Neuronal stem cell (in vitro differentiated cells): ENCODE measurements at regions not wholly inside any gene's neighbourhood (a gene's known extent, or its start where the extent isn't known, plus 50 kb on each side); places are given as distances from the start of the nearest gene placed in this dataset.

Experiments used
- DNase-seq: peaks from one replicate; pipeline ENCODE4 v3.0.0-alpha.2; 2013; ENCODE audit warnings: low spot score
- H2AFZ ChIP-seq: one replicate; pipeline ENCODE4 v1.6.1; 2013; ENCODE audit warnings: mild to moderate bottlenecking, low read length, inconsistent platforms
- H2AK5ac ChIP-seq: 2 replicates; pipeline ENCODE4 v1.6.1; 2013; ENCODE audit warnings: low read depth, mild to moderate bottlenecking, inconsistent platforms, low read length, moderate library complexity, mixed read lengths
- H2BK120ac ChIP-seq: 2 replicates; pipeline ENCODE4 v1.6.1; 2013; ENCODE audit warnings: low read depth, mild to moderate bottlenecking, inconsistent platforms, low read length, moderate library complexity, mixed read lengths
- H2BK12ac ChIP-seq: one replicate; pipeline ENCODE4 v1.6.1; 2013; ENCODE audit warnings: low read length, inconsistent platforms
- H2BK15ac ChIP-seq: 2 replicates; pipeline ENCODE4 v1.6.1; 2013; ENCODE audit warnings: mild to moderate bottlenecking, low read length, inconsistent platforms, mixed read lengths
- H2BK5ac ChIP-seq: one replicate; pipeline ENCODE4 v1.6.1; 2013; ENCODE audit warnings: inconsistent platforms, mild to moderate bottlenecking, low read length, moderate library complexity
- H3K14ac ChIP-seq: one replicate; pipeline ENCODE4 v1.6.1; 2013; ENCODE audit warnings: low read length, inconsistent platforms
- H3K18ac ChIP-seq: 2 replicates; pipeline ENCODE4 v1.6.1; 2013; ENCODE audit warnings: low read length, inconsistent platforms
- H3K23ac ChIP-seq: 2 replicates; pipeline ENCODE4 v1.6.1; 2013; ENCODE audit warnings: low read depth, mild to moderate bottlenecking, mixed read lengths, low read length, inconsistent platforms; ENCODE audit not compliant: poor library complexity
- H3K27ac ChIP-seq: replicated peaks from 3 replicates; pipeline ENCODE4 v1.5.1; 2013; ENCODE audit warnings: low read length, inconsistent platforms
- H3K27me3 ChIP-seq, 3 experiments: 2 replicates each; pipeline ENCODE4 v1.6.1; 2013; ENCODE audit warnings: low read length in 3 of 3, mild to moderate bottlenecking in 2 of 3, inconsistent platforms in 1 of 3, low read depth in 1 of 3, mixed read lengths in 1 of 3, moderate library complexity in 1 of 3; ENCODE audit not compliant: control insufficient read depth in 3 of 3, insufficient read depth in 3 of 3
- H3K36me3 ChIP-seq, 2 donors: replicated peaks in 1 of 2; 2 replicates each; pipeline ENCODE4 v1.6.1; 2013; ENCODE audit warnings: low read length in 2 of 2; ENCODE audit not compliant: control insufficient read depth in 2 of 2, insufficient read depth in 2 of 2
- H3K4ac ChIP-seq: 2 replicates; pipeline ENCODE4 v1.6.1; 2013; ENCODE audit warnings: inconsistent platforms, mild to moderate bottlenecking, low read length, moderate library complexity
- H3K4me1 ChIP-seq, 2 donors: 1 replicate in 1 of 2; 2 replicates in 1 of 2; pipeline ENCODE4 v1.6.1; 2013; ENCODE audit warnings: low read length in 2 of 2, low read depth in 1 of 2; ENCODE audit not compliant: control insufficient read depth in 2 of 2, insufficient read depth in 1 of 2
- H3K4me2 ChIP-seq: one replicate; pipeline ENCODE4 v1.6.1; 2013; ENCODE audit warnings: mild to moderate bottlenecking, low read length, inconsistent platforms; ENCODE audit not compliant: insufficient read depth, poor library complexity, severe bottlenecking
- H3K4me3 ChIP-seq, 2 donors: 2 replicates each; pipeline ENCODE4 v1.5.1; 2013; ENCODE audit warnings: low read length in 2 of 2, mild to moderate bottlenecking in 2 of 2, inconsistent platforms in 1 of 2, moderate library complexity in 1 of 2
- H3K79me1 ChIP-seq: one replicate; pipeline ENCODE4 v1.6.1; 2013; ENCODE audit warnings: low read depth, mild to moderate bottlenecking, inconsistent platforms, low read length, moderate library complexity
- H3K9ac ChIP-seq: one replicate; pipeline ENCODE4 v1.6.1; 2013; ENCODE audit warnings: mild to moderate bottlenecking, low read depth, low read length, inconsistent platforms; ENCODE audit not compliant: poor library complexity
- H3K9me3 ChIP-seq, 2 donors: replicated peaks in 1 of 2; 2 replicates each; pipeline versions ENCODE3 to v1.6.1; 2013; ENCODE audit warnings: low read length in 2 of 2, mild to moderate bottlenecking in 2 of 2, inconsistent platforms in 1 of 2, low read depth in 1 of 2, mixed read lengths in 1 of 2, moderate library complexity in 1 of 2; ENCODE audit not compliant: control insufficient read depth in 2 of 2, insufficient read depth in 1 of 2
- H4K8ac ChIP-seq: one replicate; pipeline ENCODE4 v1.6.1; 2013; ENCODE audit warnings: low read depth, mild to moderate bottlenecking, inconsistent platforms, low read length, moderate library complexity
- H4K91ac ChIP-seq: one replicate; pipeline ENCODE4 v1.6.1; 2013; ENCODE audit warnings: low read length, low read depth, mild to moderate bottlenecking, inconsistent platforms; ENCODE audit not compliant: poor library complexity
- WGBS, 2 donors: extraction: QIAGEN DNeasy Blood & Tissue Kit; methylation state at CpG; one replicate each; pipeline ENCODE4 v1.1.7; 2013; ENCODE audit warnings: missing lambda C conversion rate in 2 of 2, mixed read lengths in 1 of 2; ENCODE audit not compliant: insufficient read length in 2 of 2, insufficient replicate concordance in 1 of 2; ENCODE audit errors: extremely low coverage in 2 of 2; 5-methylcytosine and 5-hydroxymethylcytosine counted together

DNA sequence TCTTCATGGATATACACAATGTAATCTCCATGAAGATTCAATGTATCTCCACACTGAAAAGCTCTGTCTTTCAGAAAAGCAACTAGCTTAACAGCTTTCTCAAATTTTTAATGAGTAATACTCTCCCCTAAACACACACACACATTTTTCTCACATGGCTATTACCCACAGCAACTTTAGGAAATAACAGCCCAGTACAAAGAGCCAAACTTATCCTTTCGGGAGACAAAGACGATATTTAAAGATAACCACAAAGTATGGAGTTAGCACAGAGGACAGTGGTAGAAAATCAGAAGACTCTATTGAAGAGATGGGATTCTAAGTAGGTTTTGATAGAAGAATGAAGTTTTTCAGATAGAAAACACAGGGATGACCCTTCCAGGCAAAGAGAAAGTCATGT, 394.9 kb upstream of the TRIB2 start:
- H3K18ac ChIP-seq: no peak overlapping the region
- H3K4me3 ChIP-seq: no peak overlapping the region
- no peak overlapping the region for H2AK5ac ChIP-seq
- H3K23ac ChIP-seq: no peak overlapping the region
- no peaks in the 10 kb centered on the region for H3K4me1 ChIP-seq
- no peak overlapping the region for H4K91ac ChIP-seq
- H2BK120ac ChIP-seq: no peak overlapping the region
- no peak overlapping the region for H2BK5ac ChIP-seq
- H3K14ac ChIP-seq: no peak overlapping the region
- no peak overlapping the region for H2AFZ ChIP-seq
- H2BK12ac ChIP-seq: no peak overlapping the region
- H3K9ac ChIP-seq: no peak overlapping the region
- no peaks in the 10 kb centered on the region for H3K27me3 ChIP-seq
- no peak overlapping the region for H4K8ac ChIP-seq
- H3K4me2 ChIP-seq: no peak overlapping the region
- no CpG with 5 or more reads among the region's 2 CpGs for WGBS, 2 donors
- no peak overlapping the region for H3K27ac ChIP-seq
- no peak overlapping the region for H2BK15ac ChIP-seq
- no peak overlapping the region for H3K4ac ChIP-seq
- H3K79me1 ChIP-seq: no peaks in the 10 kb centered on the region
- peaks cover 0 to 4% of the 10 kb centered on the region in 2 donors for H3K9me3 ChIP-seq
- DNase-seq: no peak
- H3K36me3 ChIP-seq: no peaks in the 10 kb centered on the region

DNA sequence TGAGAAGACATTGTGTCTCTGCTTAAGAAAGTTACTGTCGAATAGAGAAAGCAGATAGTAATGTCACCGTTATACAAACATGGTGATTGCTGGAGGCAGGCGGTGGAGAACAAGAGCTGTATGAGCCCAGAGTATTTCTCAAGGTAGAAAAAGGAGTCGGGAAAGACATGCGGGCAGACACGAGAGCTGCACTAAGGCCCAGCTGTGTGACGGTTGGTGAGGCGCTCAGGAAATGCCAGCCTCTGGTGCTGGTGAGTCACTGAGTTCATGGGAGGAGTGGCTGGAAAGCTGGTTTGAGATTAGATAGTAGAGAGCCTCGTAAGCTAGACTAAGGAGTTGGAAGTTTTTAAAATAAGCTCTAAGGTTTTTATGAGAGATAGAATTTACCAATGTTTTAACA, 390.9 kb upstream of the TRIB2 start:
- H2BK5ac ChIP-seq: no peak overlapping the region
- no peak overlapping the region for H4K8ac ChIP-seq
- H3K27me3 ChIP-seq: no peaks in the 10 kb centered on the region
- no peak overlapping the region for H3K14ac ChIP-seq
- H3K18ac ChIP-seq: peak overlapping the region; percentile 16
- no peaks in the 10 kb centered on the region for H3K79me1 ChIP-seq
- H2AFZ ChIP-seq: no peak overlapping the region
- H2AK5ac ChIP-seq: no peak overlapping the region
- H3K36me3 ChIP-seq: no peaks in the 10 kb centered on the region
- DNase-seq: no peak
- no peak overlapping the region for H2BK120ac ChIP-seq
- no peak overlapping the region for H3K4ac ChIP-seq
- no peak overlapping the region for H2BK15ac ChIP-seq
- H3K4me2 ChIP-seq: no peak overlapping the region
- H3K4me3 ChIP-seq: no peak overlapping the region
- no peak overlapping the region for H3K9ac ChIP-seq
- H3K9me3 ChIP-seq: peaks cover 4 to 6% of the 10 kb centered on the region in 2 donors
- H3K23ac ChIP-seq: no peak overlapping the region
- no peak overlapping the region for H4K91ac ChIP-seq
- no peak overlapping the region for H3K27ac ChIP-seq
- no peaks in the 10 kb centered on the region for H3K4me1 ChIP-seq
- WGBS, 2 donors: no CpG with 5 or more reads among the region's 9 CpGs
- H2BK12ac ChIP-seq: no peak overlapping the region

DNA sequence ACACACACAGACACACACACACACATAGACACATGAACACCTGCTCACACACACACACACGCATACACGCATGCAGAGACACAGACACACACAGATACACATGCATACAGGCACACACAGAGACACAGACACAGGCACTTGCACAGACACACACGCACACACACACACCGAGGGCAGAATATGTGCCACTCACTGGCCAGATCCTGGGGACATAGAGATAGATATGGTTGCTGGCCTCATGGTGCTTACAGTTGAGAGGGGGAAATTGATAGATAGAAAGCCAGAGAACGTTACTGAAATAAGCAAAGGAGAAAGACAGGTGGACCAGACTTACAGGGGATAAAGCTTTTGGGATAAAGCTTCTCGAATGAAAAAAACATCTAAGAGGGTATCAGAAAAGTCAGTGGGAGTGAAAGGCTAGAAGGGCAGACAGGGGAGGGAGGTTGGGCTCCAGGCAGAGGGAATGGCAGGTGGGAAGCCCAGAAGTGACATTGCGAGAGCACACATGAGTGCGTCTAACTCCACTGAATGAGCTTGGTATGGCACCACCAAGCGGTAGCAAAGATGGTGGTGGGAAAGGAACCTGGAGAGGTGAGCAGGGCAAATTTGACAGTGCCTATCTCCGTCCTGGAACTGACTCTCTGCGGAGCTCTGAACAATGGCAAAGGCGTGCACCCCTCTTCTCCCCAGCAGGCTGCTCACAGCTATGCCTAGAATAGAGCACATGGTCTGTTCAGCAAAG, 390.1 kb upstream of the TRIB2 start:
- no peaks in the 10 kb centered on the region for H3K27me3 ChIP-seq
- no peak overlapping the region for H2AFZ ChIP-seq
- H3K23ac ChIP-seq: no peak overlapping the region
- WGBS, 2 donors: no CpG with 5 or more reads among the region's 12 CpGs
- no peak overlapping the region for H2AK5ac ChIP-seq
- no peak overlapping the region for H4K8ac ChIP-seq
- H2BK15ac ChIP-seq: no peak overlapping the region
- H3K4ac ChIP-seq: no peak overlapping the region
- DNase-seq: no peak
- H2BK5ac ChIP-seq: no peak overlapping the region
- H3K14ac ChIP-seq: no peak overlapping the region
- no peak overlapping the region for H2BK120ac ChIP-seq
- H3K9me3 ChIP-seq: peaks cover 4 to 6% of the 10 kb centered on the region in 2 donors
- H3K36me3 ChIP-seq: no peaks in the 10 kb centered on the region
- H3K18ac ChIP-seq: no peak overlapping the region
- H3K4me2 ChIP-seq: no peak overlapping the region
- peak overlapping the region; percentile 0 for H3K9ac ChIP-seq
- no peak overlapping the region for H4K91ac ChIP-seq
- H3K4me1 ChIP-seq: no peaks in the 10 kb centered on the region
- H3K79me1 ChIP-seq: no peaks in the 10 kb centered on the region
- H3K4me3 ChIP-seq: peak overlapping the region in 1 of 2 donors; percentile 61
- H2BK12ac ChIP-seq: no peak overlapping the region
- no peak overlapping the region for H3K27ac ChIP-seq

GRCh38 chr2:12330916-12331315, 385.8 kb upstream of the TRIB2 start:
- Histone ChIP-seq H3K4ac (no peak overlapping the region), H3K27ac (no peak overlapping the region), H3K9ac (no peak overlapping the region), H3K14ac (no peak overlapping the region), H3K4me3 (no peak overlapping the region), H3K36me3 (no peaks in the 10 kb centered on the region), H3K23ac (no peak overlapping the region), H2AFZ (no peak overlapping the region), H3K4me1 (no peaks in the 10 kb centered on the region), H2BK5ac (no peak overlapping the region), H4K91ac (no peak overlapping the region), H2BK15ac (no peak overlapping the region), H2BK120ac (no peak overlapping the region), H2AK5ac (no peak overlapping the region), H3K27me3 (no peaks in the 10 kb centered on the region), H3K9me3 (peaks cover 4 to 9% of the 10 kb centered on the region in 2 donors), H3K79me1 (no peaks in the 10 kb centered on the region), H2BK12ac (no peak overlapping the region), H3K4me2 (no peak overlapping the region), H3K18ac (no peak overlapping the region), H4K8ac (no peak overlapping the region)
- WGBS, 2 donors: no CpG with 5 or more reads among the region's 3 CpGs
- DNase-seq: no peak
